ENCODE measurements at regions not wholly inside any gene's neighbourhood (a gene's known extent, or its start where the extent isn't known, plus 50 kb on each side); places are given as distances from the start of the nearest gene placed in this dataset.
"Not testable (repeated sequence)": the region's sequence is repeated elsewhere in the genome, so short reads cannot be mapped to it uniquely, and the experiment has no call there.

- no peak overlapping the region for H3K27ac Mint-ChIP-seq
- peaks cover 4% of the 10 kb centered on the region for H3K27me3 Mint-ChIP-seq (ENCODE audit: low read depth, poor library complexity)
- H3K4me1 Mint-ChIP-seq, result peaks cover 4% of the 10 kb centered on the region
Measured at GRCh38 chr12:102673606-102674005, 193.2 kb upstream of the IGF1 start.

GRCh38 chr12:102672212-102672611, 191.8 kb upstream of the IGF1 start:
- not testable (repeated sequence) for H3K27ac Mint-ChIP-seq; H3K27me3 Mint-ChIP-seq (ENCODE audit: low read depth, poor library complexity); H3K4me3 Mint-ChIP-seq; DNase-seq; H3K36me3 Mint-ChIP-seq (ENCODE audit: low read depth)
- H3K9me3 Mint-ChIP-seq, result peaks cover 33% of the 10 kb centered on the region
- peaks cover 12% of the 10 kb centered on the region for H3K4me1 Mint-ChIP-seq

More at GRCh38 chr12:102673606-102674005, 193.2 kb upstream of the IGF1 start:
- no peak for TF ChIP-seq CTCF (IDR thresholded peaks at IDR 0.05)
- peaks cover 34% of the 10 kb centered on the region for H3K9me3 Mint-ChIP-seq
- no peak for DNase-seq
- H3K36me3 Mint-ChIP-seq (ENCODE audit: low read depth), result peaks cover 5% of the 10 kb centered on the region
- H3K4me3 Mint-ChIP-seq, result no peak overlapping the region

GRCh38 chr12:102669056-102669455, 188.7 kb upstream of the IGF1 start:
- peaks cover 5% of the 10 kb centered on the region for H3K36me3 Mint-ChIP-seq (ENCODE audit: low read depth)

GRCh38 chr12:102666176-102666575, 185.8 kb upstream of the IGF1 start:
- not testable (repeated sequence) for H3K36me3 Mint-ChIP-seq (ENCODE audit: low read depth); DNase-seq; H3K27me3 Mint-ChIP-seq (ENCODE audit: low read depth, poor library complexity); H3K4me3 Mint-ChIP-seq
- peaks cover 16% of the 10 kb centered on the region for H3K9me3 Mint-ChIP-seq
- H3K4me1 Mint-ChIP-seq, result peaks cover 27% of the 10 kb centered on the region
- H3K27ac Mint-ChIP-seq, result peak overlapping the region; percentile 90

More at GRCh38 chr12:102669056-102669455, 188.7 kb upstream of the IGF1 start:
- Mint-ChIP-seq H3K9me3 (peaks cover 25% of the 10 kb centered on the region), H3K27me3 (ENCODE audit: low read depth, poor library complexity) (no peaks in the 10 kb centered on the region), H3K4me1 (peaks cover 27% of the 10 kb centered on the region), H3K27ac (no peak overlapping the region), H3K4me3 (no peak overlapping the region)
- DNase-seq, result no peak
- no peak for TF ChIP-seq CTCF (IDR thresholded peaks at IDR 0.05)

- Mint-ChIP-seq H3K36me3 (ENCODE audit: low read depth) (peaks cover 8% of the 10 kb centered on the region), H3K4me3 (no peak overlapping the region), H3K27me3 (ENCODE audit: low read depth, poor library complexity) (no peaks in the 10 kb centered on the region), H3K4me1 (no peaks in the 10 kb centered on the region), H3K27ac (no peak overlapping the region), H3K9me3 (peaks cover 50% of the 10 kb centered on the region)
- no peak for DNase-seq
- no peak for TF ChIP-seq CTCF (IDR thresholded peaks at IDR 0.05)
Measured at GRCh38 chr12:102659200-102659911, 179.0 kb upstream of the IGF1 start.

- Mint-ChIP-seq H3K4me3 (no peak overlapping the region), H3K27me3 (ENCODE audit: low read depth, poor library complexity) (no peaks in the 10 kb centered on the region), H3K4me1 (no peaks in the 10 kb centered on the region), H3K27ac (no peak overlapping the region), H3K9me3 (peaks cover 21% of the 10 kb centered on the region), H3K36me3 (ENCODE audit: low read depth) (peaks cover 3% of the 10 kb centered on the region)
- no peak for DNase-seq
- no peak for TF ChIP-seq CTCF (IDR thresholded peaks at IDR 0.05)
Measured at GRCh38 chr12:102653406-102653805, 173.0 kb upstream of the IGF1 start.
